ENCODE measurements at regions not wholly inside any gene's neighbourhood (a gene's known extent, or its start where the extent isn't known, plus 50 kb on each side); places are given as distances from the start of the nearest gene placed in this dataset.

GRCh38 chr13:22091222-22091970 lies 420.5 kb downstream of the FGF9 start:
- TF ChIP-seq MAX (IDR thresholded peaks at IDR 0.05; ENCODE audit: insufficient read depth, insufficient read length): no peak
- no peak for TF ChIP-seq CTCF (IDR thresholded peaks at IDR 0.05; ENCODE audit: extremely low read depth in 1 of 2, insufficient read depth in 1 of 2, low read depth in 1 of 2, low read length in 2 of 2)
- TF ChIP-seq POLR2A (IDR thresholded peaks at IDR 0.05; ENCODE audit: low read depth, low read length): no peak

All from endothelial cell of umbilical vein (primary cell).